ENCODE measurements at regions not wholly inside any gene's neighbourhood (a gene's known extent, or its start where the extent isn't known, plus 50 kb on each side); places are given as distances from the start of the nearest gene placed in this dataset.
A peak's percentile ranks its signal among the peaks of the same experiment; 100 is the strongest.

DNA sequence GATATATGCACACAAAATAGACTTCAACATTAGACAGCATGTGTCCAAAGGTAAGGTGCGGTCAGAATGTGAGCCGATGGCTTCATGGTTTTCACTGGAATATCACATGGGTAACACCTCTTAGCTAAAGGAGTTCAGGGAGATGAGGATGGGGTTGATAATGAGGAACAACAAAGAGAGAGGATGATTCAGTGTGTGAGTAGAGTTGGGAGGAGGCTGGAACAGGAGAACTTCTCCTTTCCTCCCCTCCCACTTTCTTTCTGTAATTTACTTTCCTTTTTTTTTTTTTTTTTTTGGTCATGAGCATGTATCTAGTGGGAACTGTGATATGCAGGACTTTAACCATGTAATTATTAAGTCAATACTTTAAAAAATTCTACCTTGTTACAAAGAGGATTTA lies 99.4 kb downstream of the FASLG start:
- no peak overlapping the region for H3K4me3 ChIP-seq
- H3K4me1 ChIP-seq (replicated peaks in 1 of 2), result no peaks in the 10 kb centered on the region
- no peak overlapping the region for H3K27ac ChIP-seq
- in situ Hi-C loops (cut with MboI; ENCODE audit: low pct_unique_long_range_greater_than_20kb in 2 of 9, low sequenced_read_pairs in 9 of 9, unreplicated experiment in 9 of 9), result loop anchor here in 1 of 9 experiments (25.0 kb wide), 1 partner anchor 454 kb away; the partner anchor contains the start of gene TNFSF4
- WGBS, 10 experiments, result 81 to 100% (median 100%) methylated on average over 1 to 2 of the region's 2 CpGs; no CpG with 5 or more reads in 2 of the 10 experiments
- ATAC-seq (replicated peaks in 6 of 8), result no peak

DNA sequence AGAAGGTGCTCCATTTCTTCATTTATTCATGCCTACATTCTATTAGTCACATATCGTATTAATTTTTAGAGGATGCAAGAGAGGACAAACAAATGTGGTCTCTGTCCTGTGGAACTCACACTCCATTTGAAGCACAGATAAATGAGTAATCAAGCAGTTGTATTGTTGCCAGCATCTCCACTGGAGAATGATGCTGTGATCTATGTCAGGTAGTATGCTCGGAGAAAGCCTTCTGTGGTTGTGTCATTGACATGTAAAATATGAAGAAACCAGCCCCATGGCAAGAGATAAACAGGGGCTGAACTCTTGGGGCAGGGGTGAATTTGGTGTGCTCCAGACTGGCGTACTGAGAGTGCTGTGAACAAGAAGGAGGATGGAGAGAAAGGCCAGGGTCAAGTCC lies 101.2 kb downstream of the FASLG start:
- no peak overlapping the region for H3K27ac ChIP-seq
- no peak overlapping the region for H3K4me3 ChIP-seq
- in situ Hi-C loops (cut with MboI; ENCODE audit: low pct_unique_long_range_greater_than_20kb in 2 of 9, low sequenced_read_pairs in 9 of 9, unreplicated experiment in 9 of 9), result loop anchor here in 1 of 9 experiments (25.0 kb wide), 1 partner anchor 452 kb away; the partner anchor contains the start of gene TNFSF4
- no peak for ATAC-seq (replicated peaks in 6 of 8)
- WGBS, 10 experiments, result 0 to 89% (median 72%) methylated on average over 1 to 3 of the region's 3 CpGs
- H3K4me1 ChIP-seq (replicated peaks in 1 of 2), result no peaks in the 10 kb centered on the region

DNA sequence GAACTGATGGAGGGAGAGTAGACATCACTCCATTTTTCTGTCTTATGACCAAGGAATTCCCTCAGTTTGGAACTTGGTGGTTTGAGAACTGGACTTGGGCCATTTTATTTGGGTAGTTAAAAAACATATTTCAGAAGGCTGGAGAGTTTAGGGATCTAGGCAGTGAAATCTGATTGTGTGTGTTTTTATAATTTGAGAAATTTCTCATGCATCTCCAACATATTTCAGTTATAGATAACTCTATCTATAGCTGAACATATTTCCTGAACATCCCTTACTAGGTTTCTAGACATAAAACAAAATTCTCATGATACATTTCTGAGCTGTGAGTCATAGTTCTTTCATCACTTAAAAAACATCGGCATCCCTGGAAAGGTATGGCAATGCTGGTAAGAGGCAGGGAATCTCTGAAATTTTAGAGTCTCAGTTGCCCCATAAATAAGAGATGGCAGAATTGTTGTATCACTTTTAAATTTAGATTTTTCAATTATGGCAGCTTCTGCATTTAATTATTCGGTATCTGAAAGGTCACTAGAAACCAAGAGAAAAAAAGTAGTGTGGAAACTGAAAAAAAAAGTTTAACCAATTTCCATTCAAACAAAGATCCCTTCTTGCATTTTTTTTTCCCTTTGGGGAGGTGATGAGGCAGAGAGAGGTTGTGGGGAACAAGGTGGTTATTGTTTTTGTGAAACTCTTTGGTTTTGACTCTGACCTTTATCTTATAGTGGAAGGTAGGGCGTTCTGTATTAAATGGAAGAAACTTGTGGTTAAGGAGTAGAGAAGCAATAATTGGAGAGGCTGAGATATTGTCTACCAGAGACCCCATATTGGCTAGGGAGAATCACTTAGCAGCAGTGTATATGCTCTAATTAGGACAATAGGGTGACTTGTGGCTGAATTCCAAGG lies 102.9 kb downstream of the FASLG start:
- in situ Hi-C loops (cut with MboI; ENCODE audit: low pct_unique_long_range_greater_than_20kb in 2 of 9, low sequenced_read_pairs in 9 of 9, unreplicated experiment in 9 of 9), result loop anchor here in 1 of 9 experiments (25.0 kb wide), 1 partner anchor 450 kb away; the partner anchor contains the start of gene TNFSF4
- 32 to 93% (median 84%) methylated on average over 2 to 3 of the region's 3 CpGs; no CpG with 5 or more reads in 1 of the 10 experiments for WGBS, 10 experiments
- no peak for ATAC-seq (replicated peaks in 6 of 8)
- H3K27ac ChIP-seq, result no peak overlapping the region
- no peaks in the 10 kb centered on the region for H3K4me1 ChIP-seq (replicated peaks in 1 of 2)
- no peak overlapping the region for H3K4me3 ChIP-seq

DNA sequence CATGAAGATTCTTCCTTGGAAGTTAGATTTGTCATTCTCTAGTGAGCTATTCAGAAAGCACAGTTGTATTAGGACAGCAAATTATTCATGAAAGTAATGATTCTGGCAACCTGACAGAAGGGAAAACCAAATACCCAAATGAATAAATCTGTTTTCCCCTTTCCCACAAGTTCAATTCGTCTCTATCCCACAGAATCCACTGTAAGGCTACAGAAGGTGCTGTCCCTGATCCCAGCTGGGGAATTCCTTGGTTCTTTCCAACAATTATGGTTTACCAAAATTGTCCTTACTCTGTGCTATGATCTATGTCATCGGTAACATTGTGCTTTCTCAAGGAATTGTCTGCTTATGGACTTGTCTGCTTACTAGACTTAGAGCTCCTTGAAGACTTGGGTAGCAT lies 104.2 kb downstream of the FASLG start:
- in situ Hi-C loops (cut with MboI; ENCODE audit: low pct_unique_long_range_greater_than_20kb in 2 of 9, low sequenced_read_pairs in 9 of 9, unreplicated experiment in 9 of 9), result loop anchor here in 1 of 9 experiments (25.0 kb wide), 1 partner anchor 449 kb away; the partner anchor contains the start of gene TNFSF4
- WGBS, 10 experiments, result 25 to 100% (median 67%) methylated on average over 1 to 2 of the region's 2 CpGs; no CpG with 5 or more reads in 1 of the 10 experiments
- Histone ChIP-seq H3K4me3 (no peak overlapping the region), H3K4me1 (replicated peaks in 1 of 2) (no peaks in the 10 kb centered on the region), H3K27ac (no peak overlapping the region)
- no peak for ATAC-seq (replicated peaks in 6 of 8)

DNA sequence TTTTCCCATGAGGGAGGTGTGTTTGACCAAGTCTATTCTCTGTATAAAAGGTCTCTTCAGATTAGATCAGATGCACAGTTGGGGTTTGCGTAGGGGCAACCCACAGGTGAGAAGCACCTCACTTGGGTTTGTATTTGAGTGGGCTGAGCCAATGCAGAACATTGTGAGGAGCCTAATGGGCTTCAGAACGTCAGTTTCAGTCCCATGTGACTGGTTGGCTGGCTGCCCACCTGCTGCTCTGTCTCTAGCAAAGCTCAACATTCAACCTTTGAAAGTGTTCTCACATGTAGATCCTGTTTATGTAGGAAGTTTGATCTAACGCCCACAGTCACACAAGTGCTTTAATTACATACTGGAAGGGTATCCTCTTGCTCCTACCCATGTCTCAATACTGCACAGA lies 105.5 kb downstream of the FASLG start:
- WGBS, 10 experiments, result 13 to 86% (median 58%) methylated on average over 1 to 3 of the region's 3 CpGs; no CpG with 5 or more reads in 3 of the 10 experiments
- ATAC-seq (replicated peaks in 6 of 8), result no peak
- in situ Hi-C loops (cut with MboI; ENCODE audit: low pct_unique_long_range_greater_than_20kb in 2 of 9, low sequenced_read_pairs in 9 of 9, unreplicated experiment in 9 of 9), result loop anchor here in 1 of 9 experiments (25.0 kb wide), 1 partner anchor 448 kb away; the partner anchor contains the start of gene TNFSF4
- H3K4me1 ChIP-seq (replicated peaks in 1 of 2), result no peaks in the 10 kb centered on the region
- no peak overlapping the region for H3K27ac ChIP-seq
- H3K4me3 ChIP-seq, result no peak overlapping the region

DNA sequence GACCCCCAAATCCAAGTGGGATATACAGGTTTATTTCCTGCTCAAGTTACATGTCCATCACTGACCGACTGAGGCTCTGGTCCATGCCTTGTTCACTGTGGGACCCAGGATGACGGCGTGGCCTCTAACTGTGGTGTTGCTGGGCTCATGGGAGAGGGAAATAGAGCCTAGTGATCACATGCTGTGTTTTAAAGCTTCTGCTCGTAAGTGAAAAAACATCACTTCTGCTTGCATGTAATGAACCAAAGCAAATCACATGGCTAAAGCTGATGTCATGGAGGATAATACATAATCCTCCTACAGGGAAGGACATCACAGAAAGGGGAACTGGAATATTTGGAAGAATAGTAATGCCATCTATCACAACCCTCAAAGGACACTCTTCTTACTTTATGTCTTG lies 107.6 kb downstream of the FASLG start:
- Histone ChIP-seq H3K27ac (no peak overlapping the region), H3K4me1 (replicated peaks in 1 of 2) (no peaks in the 10 kb centered on the region), H3K4me3 (no peak overlapping the region)
- in situ Hi-C loops (cut with MboI; ENCODE audit: low pct_unique_long_range_greater_than_20kb in 2 of 9, low sequenced_read_pairs in 9 of 9, unreplicated experiment in 9 of 9), result loop anchor here in 1 of 9 experiments (25.0 kb wide), 1 partner anchor 446 kb away; the partner anchor contains the start of gene TNFSF4
- WGBS, 10 experiments, result 50 to 100% (median 89%) methylated on average over 1 to 4 of the region's 4 CpGs; no CpG with 5 or more reads in 4 of the 10 experiments
- ATAC-seq (replicated peaks in 6 of 8), result peak in 4 of 8 experiments; percentile 29 to 61 (median 40)

DNA sequence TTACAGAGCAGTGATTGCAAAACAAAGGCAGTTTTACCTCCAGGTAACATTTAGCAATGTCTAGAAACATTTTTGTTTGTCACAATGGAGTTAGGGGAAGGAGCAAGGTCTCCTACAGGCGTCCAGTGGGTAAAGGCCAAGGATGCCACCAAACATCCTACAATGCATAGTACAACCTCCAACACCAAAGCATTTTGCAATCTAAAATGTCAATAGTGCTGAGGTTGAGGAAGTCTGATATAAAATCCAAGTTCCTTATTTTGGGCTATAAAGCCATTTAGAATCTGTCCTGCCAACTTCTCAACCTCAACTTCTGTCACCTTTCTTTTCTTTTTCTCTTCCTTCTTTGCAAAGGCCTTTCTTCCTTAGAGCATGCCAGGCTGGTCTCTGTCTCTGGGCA lies 111.2 kb downstream of the FASLG start:
- Histone ChIP-seq H3K4me1 (replicated peaks in 1 of 2) (no peaks in the 10 kb centered on the region), H3K4me3 (no peak overlapping the region), H3K27ac (no peak overlapping the region)
- in situ Hi-C loops (cut with MboI; ENCODE audit: low pct_unique_long_range_greater_than_20kb in 2 of 9, low sequenced_read_pairs in 9 of 9, unreplicated experiment in 9 of 9), result loop anchor here in 1 of 9 experiments (25.0 kb wide), 1 partner anchor 442 kb away; the partner anchor contains the start of gene TNFSF4
- ATAC-seq (replicated peaks in 6 of 8), result no peak
- WGBS, 10 experiments, result 20 to 67% (median 57%) methylated on average over 1 of the region's 1 CpG; no CpG with 5 or more reads in 2 of the 10 experiments

DNA sequence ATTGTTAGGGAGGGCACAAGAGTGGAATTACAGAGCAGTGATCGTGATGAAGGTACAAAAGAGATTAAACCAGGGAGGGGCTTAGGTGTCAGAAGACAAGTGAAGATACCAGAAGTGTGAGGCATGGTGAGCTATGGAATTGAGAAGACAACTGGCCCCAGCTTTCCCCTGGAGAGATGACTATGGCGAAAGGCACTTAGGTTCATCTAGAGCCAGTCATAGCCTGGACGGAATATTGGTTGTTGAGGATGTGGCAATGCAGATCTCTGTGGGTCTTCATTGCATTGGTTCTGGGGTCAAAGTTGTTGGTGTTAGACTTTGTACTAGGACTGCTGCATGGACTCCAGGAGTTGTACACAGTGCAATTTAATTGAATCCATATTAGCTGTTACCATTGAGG lies 115.7 kb downstream of the FASLG start:
- in situ Hi-C loops (cut with MboI; ENCODE audit: low pct_unique_long_range_greater_than_20kb in 2 of 9, low sequenced_read_pairs in 9 of 9, unreplicated experiment in 9 of 9), result loop anchor here in 1 of 9 experiments (25.0 kb wide), 1 partner anchor 438 kb away; the partner anchor contains the start of gene TNFSF4
- Histone ChIP-seq H3K27ac (no peak overlapping the region), H3K4me1 (replicated peaks in 1 of 2) (peaks cover 0 to 9% of the 10 kb centered on the region in 2 donors), H3K4me3 (no peak overlapping the region)
- 8 to 97% (median 83%) methylated on average over 1 to 3 of the region's 3 CpGs; no CpG with 5 or more reads in 3 of the 10 experiments for WGBS, 10 experiments
- ATAC-seq (replicated peaks in 6 of 8), result no peak

DNA sequence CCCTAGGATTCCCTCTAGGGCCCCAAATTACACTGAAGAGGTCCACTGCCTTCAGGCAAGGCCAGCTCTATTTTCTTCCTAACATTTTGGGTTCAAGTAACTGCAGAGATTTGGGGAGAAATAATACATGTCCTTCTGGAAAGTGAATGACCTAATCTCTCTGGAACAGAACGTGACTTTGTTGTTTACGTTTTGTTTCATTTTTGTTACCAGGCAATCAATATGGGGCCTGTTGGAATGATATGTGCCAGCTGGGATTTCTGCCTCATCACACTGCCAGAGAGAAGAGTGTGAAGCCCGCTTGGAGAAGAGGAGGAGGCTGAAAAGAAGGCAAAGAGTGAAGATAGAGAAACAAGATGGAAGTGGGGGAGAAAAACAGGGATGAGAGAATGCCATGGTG lies 116.7 kb downstream of the FASLG start:
- H3K27ac ChIP-seq, result no peak overlapping the region
- in situ Hi-C loops (cut with MboI; ENCODE audit: low pct_unique_long_range_greater_than_20kb in 2 of 9, low sequenced_read_pairs in 9 of 9, unreplicated experiment in 9 of 9), result no loop called here
- no peak overlapping the region for H3K4me3 ChIP-seq
- peak in 1 of 8 experiments; percentile 59 for ATAC-seq (replicated peaks in 6 of 8)
- H3K4me1 ChIP-seq (replicated peaks in 1 of 2), result peaks cover 0 to 9% of the 10 kb centered on the region in 2 donors
- WGBS, 10 experiments, result 0 to 86% (median 47%) methylated on average over 1 to 3 of the region's 3 CpGs

DNA sequence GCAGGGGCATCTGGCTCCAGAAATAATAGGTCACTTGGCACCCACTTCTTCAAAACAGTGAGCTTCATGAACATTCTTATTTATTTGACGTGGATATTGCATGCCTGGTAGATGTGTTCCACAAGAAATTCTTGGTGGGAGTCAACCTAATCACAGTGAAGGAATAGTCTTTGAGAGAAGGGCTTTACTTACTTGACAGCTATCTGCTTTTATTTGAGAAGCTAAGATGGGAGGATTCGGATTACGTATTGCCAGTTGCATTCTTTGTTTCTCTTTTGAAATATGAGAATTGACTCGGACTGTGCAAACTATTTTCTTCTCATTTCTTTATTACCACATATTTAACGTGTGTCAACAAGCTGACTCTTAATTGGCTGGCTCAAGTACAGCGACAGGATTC lies 117.2 kb downstream of the FASLG start:
- 7 to 96% (median 77%) methylated on average over 3 to 6 of the region's 6 CpGs for whole genome bisulfite sequencing, 10 experiments
- ATAC-seq (replicated peaks in 6 of 8), result peak in 1 of 8 experiments; percentile 49
- in situ Hi-C loops (cut with MboI; ENCODE audit: low pct_unique_long_range_greater_than_20kb in 2 of 9, low sequenced_read_pairs in 9 of 9, unreplicated experiment in 9 of 9), result no loop called here
- H3K4me3 ChIP-seq, result no peak overlapping the region
- no peak overlapping the region for H3K27ac ChIP-seq
- H3K4me1 ChIP-seq (replicated peaks in 1 of 2), result peaks cover 0 to 9% of the 10 kb centered on the region in 2 donors

DNA sequence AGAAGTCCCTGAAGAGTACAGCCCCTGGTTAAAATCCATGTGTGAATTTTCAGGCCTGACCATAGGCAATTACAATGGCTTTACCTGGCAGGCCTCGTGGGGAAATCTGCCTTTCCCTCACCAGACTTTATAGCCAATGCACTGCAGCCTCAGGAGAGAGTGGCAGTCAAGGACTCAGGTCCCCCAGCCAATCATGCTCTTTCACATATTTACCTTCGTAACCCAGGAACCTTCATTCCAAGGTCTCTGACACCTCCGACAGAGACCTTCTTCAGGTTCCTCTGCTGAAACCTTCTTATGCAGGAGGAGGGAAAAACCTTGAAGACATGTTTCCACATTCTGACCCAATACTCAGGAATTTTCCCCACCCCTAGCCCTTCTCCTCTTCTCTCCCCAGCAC lies 118.9 kb downstream of the FASLG start:
- H3K4me1 ChIP-seq (replicated peaks in 1 of 2), result peaks cover 0 to 9% of the 10 kb centered on the region in 2 donors
- in situ Hi-C loops (cut with MboI; ENCODE audit: low pct_unique_long_range_greater_than_20kb in 2 of 9, low sequenced_read_pairs in 9 of 9, unreplicated experiment in 9 of 9), result no loop called here
- peak in 1 of 8 experiments; percentile 15 for ATAC-seq (replicated peaks in 6 of 8)
- H3K27ac ChIP-seq, result no peak overlapping the region
- no peak overlapping the region for H3K4me3 ChIP-seq
- 43 to 100% (median 86%) methylated on average over 1 to 3 of the region's 3 CpGs; no CpG with 5 or more reads in 5 of the 10 experiments for WGBS, 10 experiments

DNA sequence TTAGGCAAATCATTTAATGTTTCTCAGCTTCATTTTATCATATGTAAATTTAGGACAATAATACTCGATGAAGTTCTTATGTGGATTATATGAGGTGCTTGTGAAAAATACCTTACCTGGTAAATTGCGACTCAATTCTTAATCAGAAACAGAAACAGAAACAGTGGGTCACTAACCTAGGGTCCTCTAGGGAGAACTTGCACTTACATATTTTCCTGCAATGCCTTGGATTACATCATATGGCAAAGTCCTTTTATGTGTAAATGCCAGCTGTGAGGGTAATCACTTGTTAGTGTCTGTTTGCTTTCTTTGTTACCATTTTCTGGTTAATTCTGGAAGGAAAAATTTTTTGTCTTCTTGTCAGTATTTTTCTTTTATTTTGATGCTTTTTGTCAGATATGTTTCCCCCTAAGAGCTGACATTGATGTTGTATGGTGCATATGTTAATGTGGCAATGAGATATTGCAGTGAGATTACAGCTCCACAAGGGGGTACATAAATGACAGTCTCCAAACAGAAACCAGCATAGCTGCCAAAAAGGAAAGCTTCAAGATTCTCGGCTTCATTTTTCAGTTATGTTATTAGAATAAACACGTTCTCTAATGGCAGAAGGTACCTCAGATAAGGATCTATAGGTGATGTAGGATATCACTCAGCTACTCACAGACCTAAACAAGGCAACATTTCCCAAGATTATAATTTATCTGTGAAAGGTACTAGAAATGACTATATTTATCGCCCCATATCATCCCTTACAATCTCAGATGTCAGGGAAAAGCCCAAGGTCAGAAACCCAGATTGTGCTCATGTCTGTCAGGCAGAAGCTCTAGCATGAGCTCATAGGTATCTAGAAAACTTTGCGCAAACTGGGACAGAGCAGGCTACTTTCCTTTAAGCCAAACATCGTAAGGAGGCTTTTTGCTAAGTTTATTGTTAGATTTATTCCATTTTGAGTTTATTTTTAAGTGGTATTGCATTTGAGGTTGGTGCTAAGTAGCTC lies 119.9 kb downstream of the FASLG start:
- ATAC-seq (replicated peaks in 6 of 8), result peak in 6 of 8 experiments; percentile 44 to 67 (median 44)
- Histone ChIP-seq H3K4me3 (no peak overlapping the region), H3K27ac (no peak overlapping the region), H3K4me1 (replicated peaks in 1 of 2) (peaks cover 0 to 9% of the 10 kb centered on the region in 2 donors)
- WGBS, 10 experiments, result 20 to 100% (median 79%) methylated on average over 2 to 7 of the region's 7 CpGs
- in situ Hi-C loops (cut with MboI; ENCODE audit: low pct_unique_long_range_greater_than_20kb in 2 of 9, low sequenced_read_pairs in 9 of 9, unreplicated experiment in 9 of 9), result no loop called here

Measured in motor neuron (in vitro differentiated cells).